DMS 273 (cell line): ENCODE measurements at regions not wholly inside any gene's neighbourhood (a gene's known extent, or its start where the extent isn't known, plus 50 kb on each side); places are given as distances from the start of the nearest gene placed in this dataset.

ENCODE experiments used
- DNase-seq: peaks from one replicate; lab custom pipeline; 2025; ENCODE audit not compliant: unreplicated experiment; lab: John Stamatoyannopoulos, UW

DNA sequence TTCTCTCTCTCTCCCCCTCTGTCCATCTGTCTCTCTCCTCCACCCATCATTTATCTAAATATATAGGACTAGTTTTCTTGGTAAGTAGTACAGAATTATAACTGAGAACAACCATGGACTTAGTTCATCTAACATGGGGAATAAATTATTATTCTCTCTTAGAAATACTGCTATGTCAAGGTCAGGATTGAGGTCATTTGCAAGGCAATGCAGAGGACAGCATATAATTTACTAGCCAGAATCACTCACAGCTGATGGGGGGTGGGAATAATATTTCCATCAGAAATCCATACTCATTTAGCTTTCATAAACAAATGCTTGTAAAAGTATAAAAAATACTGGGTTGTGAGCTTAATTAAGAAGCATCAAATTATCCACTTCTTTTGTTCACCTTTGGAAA is 553.9 kb upstream of the POU3F2 start:
- DNase-seq: no peak

- no peak for DNase-seq
These were observed 547.8 kb upstream of the POU3F2 start for GRCh38 chr6:98286620-98287019.

DNA sequence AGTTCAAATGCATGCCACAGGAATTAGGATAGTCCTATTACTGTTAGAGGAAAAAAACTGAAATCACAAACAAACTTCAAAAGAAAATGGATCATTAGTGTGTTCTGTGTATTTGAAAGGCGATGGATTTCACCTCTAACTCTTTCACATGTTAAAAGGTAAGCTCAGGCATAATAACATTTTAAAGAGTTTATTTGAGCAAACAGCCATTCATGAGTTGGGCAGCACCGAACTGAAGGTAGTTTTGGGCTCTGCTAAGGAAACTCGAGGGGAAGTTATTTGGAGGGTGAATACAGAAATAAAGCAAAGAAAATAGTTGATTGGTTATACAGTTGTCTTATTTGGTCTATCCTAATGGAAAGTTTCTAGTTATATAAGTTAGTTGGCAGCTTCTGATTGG is 546.5 kb upstream of the POU3F2 start:
- no peak for DNase-seq

DNA sequence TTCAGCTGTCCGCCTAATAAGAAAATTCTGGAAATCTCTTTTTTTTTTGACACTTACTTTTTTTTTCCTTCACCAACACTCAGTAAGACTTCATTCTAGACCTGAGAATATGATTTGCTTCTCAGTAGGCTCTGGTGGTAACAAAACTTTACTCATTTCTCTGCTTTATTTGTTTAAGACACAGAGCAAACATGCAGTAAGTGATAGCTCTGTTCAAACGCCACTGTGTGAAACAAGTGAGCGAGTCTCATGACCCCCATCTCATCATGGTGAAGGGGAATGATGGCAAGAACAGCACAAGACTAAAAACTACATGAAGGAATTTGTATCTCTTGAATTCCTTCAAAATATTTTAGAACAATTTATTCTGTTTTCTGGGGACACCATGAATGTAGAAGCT is 541.6 kb upstream of the POU3F2 start:
- DNase-seq: no peak

DNA sequence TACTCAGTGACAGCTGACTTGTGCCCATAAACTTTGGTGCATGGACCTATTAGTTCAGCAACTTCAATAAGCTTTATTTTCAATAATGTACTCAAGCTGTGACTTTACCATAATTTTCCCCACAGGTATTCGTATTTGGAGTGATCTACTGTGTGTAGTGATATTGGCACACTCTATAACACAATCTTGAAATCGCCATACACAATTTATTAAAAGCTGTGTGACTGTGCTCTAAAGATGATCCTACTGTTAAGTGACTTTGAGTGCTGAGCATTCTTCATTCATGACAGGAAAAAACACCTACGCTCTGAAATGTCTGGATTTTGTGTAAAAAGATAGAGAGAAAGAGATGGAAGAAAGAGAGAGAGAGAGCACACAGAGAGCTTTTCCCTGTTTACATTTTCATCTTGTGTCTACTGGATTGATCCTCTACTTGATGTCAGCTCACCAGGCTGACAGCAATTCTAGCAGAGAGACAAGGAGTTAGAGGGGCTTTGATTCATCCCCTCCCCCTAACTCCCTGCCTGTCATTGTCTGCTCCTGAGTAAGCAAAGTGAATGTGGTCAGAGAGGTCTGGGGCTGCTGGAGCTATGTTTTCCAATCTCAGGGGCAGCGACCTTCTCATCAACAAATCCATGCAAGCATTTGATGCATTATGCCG is 538.7 kb upstream of the POU3F2 start:
- DNase-seq: no peak

GRCh38 chr6:98308564-98308963 is 525.8 kb upstream of the POU3F2 start:
- DNase-seq: no peak

DNA sequence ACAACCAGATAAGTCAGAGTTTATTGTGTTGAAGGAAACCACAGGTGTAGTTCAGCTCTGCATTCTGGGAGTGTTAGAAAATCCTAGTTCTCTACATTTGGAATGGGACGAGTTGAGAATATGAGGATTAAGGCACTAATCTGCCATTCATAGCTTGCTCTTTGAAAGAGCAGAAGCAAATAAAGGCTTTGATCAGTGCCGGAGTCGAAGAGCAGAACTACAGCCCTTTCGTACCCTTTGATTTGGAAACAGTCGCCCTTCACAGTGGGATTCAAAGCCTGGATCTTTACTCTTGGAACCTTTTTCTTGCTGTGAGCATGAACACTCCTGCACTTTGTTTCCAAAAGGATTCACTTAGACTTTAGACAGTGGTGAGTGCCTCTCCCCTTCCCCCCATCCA is 523.9 kb upstream of the POU3F2 start:
- no peak for DNase-seq

DNA sequence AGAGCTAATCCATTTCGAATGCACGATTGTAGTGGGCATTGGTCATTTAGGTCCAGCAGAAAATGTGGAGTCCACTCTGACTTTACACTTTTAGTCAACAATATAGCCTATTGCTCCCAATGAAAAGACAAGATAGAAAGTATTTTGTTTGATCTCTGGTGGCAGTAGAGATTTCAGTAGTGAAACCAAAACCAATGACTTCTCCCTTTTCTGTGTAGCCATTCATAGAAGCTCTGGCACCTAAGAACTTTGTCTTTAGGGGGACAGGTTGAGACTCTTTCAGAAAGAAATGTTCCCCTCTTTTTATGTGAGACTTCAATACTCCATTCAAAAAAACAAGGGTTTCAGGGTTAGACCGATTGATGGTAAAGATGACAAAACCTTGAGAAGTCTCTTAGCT is 510.8 kb upstream of the POU3F2 start:
- no peak for DNase-seq

DNA sequence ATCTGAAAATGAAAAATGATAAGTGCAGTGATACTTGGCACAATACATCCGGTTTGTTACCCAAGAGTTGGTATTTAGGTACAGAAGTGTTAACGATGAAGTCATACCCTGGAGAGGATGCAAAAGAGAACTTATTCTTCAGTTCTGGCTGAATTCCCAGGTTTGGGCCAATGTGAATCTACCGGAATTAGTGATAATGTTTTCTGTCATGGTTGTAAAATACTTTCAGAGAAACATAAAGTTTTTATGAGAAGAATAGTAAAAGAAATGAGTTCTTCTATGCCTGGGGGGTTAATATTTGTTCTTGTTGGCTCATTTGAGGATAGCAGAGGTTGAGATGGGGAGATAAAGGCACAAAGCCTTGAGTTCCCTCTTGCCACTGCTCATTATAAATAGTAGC is 509.9 kb upstream of the POU3F2 start:
- no peak for DNase-seq

DNA sequence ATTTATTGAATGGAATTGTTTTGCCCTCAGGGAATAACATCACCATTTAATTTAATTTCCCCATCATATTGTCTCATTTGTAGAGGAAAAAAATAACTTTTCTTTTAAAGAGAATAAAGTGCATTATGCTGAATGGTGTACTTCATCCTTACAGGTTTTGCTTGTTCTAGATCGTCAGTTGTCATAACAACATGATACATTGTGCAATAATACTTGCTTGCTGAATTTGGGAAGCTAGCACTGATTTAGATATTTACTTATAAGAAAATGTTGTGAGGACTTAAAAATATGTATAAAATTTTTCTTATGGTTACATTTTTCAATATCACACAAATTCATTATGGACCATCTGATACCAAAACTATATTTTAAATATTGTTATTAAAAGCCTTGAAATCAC is 509.0 kb upstream of the POU3F2 start:
- DNase-seq: no peak

GRCh38 chr6:98333273-98333672 is 501.1 kb upstream of the POU3F2 start:
- DNase-seq: no peak

DNA sequence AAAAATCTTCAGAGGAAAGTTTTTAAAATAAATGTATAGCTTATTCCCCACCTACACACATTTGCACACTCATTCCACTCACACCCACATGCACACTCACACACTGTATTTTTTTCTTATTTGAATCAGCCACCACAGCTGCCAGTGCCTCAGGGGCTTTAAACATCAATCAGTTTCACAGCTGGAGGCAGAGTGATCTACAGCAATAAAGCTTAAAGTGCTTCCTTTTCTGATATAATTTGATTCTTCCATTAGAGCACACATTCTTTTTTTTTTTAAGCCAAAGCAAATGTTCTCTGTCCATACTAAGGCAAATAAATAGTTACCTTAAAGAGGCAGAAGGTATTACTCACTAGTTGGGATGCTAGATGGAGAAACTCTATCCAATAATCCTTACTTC is 498.8 kb upstream of the POU3F2 start:
- DNase-seq: no peak

DNA sequence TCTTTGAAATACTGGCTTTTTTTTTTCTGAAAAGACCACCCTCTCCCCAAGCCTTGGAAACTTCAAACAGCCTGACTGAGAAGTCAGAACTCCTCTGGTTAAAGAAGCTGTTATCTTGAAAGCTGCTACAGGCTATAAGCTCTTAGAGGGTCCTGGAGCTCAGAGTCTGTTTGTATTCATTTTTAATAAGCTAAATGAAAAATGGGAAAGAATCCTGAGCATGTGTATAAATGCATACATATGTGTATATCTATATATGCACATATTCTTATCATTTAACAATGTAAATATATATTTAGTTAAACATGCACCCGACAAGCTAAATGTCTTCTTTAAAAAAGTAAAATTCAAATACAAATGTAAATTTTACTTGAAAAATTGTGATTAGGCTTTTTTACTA is 494.9 kb upstream of the POU3F2 start:
- DNase-seq: no peak

GRCh38 chr6:98343004-98343403 is 491.4 kb upstream of the POU3F2 start:
- no peak for DNase-seq

- no peak for DNase-seq
These were observed 490.6 kb upstream of the POU3F2 start for GRCh38 chr6:98343797-98344196.

DNA sequence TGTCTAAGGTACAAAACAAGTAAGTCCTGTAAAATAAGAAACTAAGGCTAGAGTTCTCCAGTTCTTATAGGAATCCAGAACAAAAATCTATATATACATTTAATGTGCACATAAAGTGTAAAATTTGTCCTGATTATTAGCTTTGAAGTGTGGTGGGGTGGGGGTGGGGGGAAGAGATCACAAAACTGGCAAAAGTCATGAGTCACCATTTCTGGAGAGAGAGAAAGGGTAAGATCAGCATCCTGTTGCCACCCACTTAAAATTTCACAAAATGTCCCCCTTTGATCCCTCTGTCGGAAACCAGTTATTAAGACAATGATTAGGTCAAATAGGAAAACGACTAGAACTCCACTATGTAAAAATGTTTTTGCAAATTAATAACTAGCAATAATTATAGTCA is 482.0 kb upstream of the POU3F2 start:
- DNase-seq: no peak

DNA sequence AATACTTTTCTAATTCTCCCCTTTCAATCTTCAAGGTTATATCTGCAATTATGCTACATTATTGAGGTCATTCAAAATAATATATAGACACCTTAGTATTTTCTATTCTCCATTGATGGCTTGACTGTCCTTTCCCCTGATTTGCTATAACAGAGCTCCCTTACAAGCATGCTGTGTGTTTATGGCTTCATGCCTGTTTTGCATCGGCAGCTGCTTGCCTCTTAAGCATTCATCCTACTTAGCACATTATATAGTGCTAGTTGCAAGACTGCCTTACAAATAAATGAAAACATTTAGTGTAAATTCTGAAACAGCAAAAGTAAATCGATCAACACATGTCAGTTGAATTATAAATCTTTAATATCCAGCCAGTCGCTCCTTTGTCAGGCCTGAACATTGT is 476.2 kb upstream of the POU3F2 start:
- no peak for DNase-seq

DNA sequence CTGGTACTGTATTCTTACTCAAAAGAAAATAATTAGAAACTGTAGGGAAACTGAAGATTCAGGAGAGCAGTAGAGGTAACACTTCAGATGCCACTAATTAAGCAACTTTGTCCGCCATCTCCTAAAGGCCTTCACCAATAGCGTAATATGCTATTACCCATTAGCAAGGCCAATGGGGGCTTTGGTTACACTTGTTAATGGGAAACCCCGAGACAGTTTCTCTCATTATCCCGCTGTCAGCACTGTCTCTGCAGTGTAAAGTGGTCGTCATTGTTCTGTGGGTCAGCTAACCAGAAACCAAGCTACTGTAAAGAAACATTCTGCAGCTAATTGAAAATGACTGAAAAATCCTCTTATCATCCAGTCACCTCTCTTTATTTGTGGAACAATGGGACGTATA is 468.0 kb upstream of the POU3F2 start:
- DNase-seq: no peak

DNA sequence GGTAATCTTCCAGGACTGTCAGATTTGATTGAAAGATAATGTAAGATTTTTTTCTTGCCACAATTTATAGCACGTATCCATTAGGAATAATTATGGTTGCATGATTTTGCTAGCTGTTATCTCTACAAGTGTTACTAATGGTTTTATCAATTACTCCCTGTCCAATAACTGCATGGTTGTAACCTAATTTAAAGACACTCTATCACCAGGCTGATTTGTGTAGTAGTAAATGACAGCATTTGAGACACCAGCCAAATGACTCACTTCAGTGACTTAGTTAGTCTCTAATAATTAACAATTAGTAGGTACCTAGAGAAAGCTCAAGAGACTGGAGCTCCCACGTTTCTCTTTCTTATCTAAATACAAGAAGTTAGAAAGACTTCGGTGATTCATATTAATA is 453.8 kb upstream of the POU3F2 start:
- no peak for DNase-seq

- no peak for DNase-seq
These were observed 452.1 kb upstream of the POU3F2 start for GRCh38 chr6:98382246-98382645.

- DNase-seq: no peak
These were observed 450.0 kb upstream of the POU3F2 start for GRCh38 chr6:98384334-98384733.

DNA sequence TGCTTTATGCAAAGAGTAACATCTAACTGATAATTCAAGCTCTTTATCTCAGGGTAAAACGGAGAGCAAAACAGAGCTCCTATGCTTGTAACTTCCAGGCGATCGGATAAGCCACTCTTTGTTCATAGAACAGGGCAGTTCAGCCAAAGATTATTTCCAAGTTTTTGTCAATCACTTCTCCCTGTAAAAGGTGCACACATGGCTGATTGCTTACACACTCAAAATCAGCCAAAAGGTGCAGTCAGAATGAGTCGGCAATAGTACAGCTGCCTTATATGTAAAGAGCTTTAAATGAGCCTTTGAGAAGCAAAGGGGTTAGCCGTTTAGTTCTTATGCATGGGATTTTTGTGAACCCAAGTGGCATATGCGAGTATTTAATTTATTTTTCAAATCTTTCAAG is 449.6 kb upstream of the POU3F2 start:
- no peak for DNase-seq

DNA sequence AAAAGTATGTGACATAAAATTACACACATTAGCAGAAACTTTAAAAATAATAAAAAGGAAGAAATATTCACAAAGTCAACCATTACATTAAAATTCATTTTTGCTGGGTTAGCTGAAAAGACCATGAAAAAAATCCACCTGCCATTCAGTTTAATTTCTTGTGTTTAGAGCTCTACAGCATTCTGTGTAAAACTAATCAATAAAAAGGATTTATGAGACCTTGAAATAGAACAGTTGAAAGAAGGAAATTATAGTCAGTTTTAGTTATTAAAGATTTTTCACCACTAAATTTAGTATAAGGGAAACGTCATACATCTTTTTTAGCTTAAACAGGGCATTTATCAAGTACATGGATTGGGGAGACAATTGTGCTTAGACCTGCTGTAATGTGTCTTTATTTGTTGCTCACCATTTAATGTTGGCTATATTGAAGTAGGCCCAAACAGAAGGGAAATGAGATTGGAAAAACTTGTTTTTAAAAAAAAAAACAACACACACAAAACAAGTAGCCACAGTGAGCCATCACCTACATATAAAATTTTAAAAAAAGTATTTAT is 438.7 kb upstream of the POU3F2 start:
- DNase-seq: no peak
